ENCODE measurements at regions not wholly inside any gene's neighbourhood (a gene's known extent, or its start where the extent isn't known, plus 50 kb on each side); places are given as distances from the start of the nearest gene placed in this dataset.

DNA sequence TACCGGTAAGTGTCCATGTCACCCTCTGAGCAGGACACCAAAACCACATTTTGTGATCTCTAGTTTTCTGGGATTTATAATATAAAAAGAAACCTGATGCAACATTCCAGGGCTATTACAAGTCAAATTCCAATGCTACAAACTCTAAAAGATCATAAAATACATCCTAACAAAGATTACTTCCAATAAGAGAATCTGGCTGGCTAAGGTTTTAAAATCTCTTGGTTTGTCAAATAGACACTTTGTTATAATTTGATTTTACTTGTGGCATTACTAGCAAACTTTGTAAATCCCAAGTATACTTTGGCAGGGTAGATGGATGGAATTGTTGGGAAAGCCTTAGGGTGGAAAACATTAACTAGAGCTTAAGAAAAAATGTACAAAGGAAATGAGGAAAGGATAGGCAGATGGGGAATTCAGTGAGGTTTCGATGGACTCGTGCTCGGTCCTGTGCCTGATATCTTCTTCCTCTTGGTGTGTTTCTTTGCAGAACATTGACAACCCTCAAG is 74.0 kb upstream of the POMP start:
- H3K23me2 ChIP-seq (ENCODE audit: low read depth, low read length): no peaks in the 10 kb centered on the region
- H3K36me3 ChIP-seq (ENCODE audit: control insufficient read depth in 2 of 4, insufficient read depth in 4 of 4, low read length in 3 of 4): no peaks in the 10 kb centered on the region
- no peak for DNase-seq (ENCODE audit: low read depth in 1 of 2, low spot score in 2 of 2)
- no peak overlapping the region for H2BK5ac ChIP-seq (ENCODE audit: low read depth, low read length)
- H3K27ac ChIP-seq (ENCODE audit: low read depth, low read length): no peak overlapping the region
- H2BK120ac ChIP-seq (replicated peaks; ENCODE audit: low read depth, low read length): no peak overlapping the region
- no peak overlapping the region for H2BK15ac ChIP-seq (ENCODE audit: low read length)
- no peak overlapping the region for H2AK5ac ChIP-seq (ENCODE audit: low read depth, low read length)
- no peak overlapping the region for H2BK12ac ChIP-seq (ENCODE audit: low read depth, low read length)
- 97% methylated on average over 4 of the region's 4 CpGs; no CpG with 5 or more reads in 1 of the 2 experiments for WGBS, 2 experiments (ENCODE audit: extremely low coverage in 1 of 2, insufficient coverage in 1 of 2, insufficient read length in 1 of 2, insufficient replicate concordance in 2 of 2, low coverage in 1 of 2, low lambda C conversion rate in 2 of 2, missing lambda C conversion rate in 1 of 2)
- H3K9me3 ChIP-seq (ENCODE audit: insufficient read depth in 2 of 2, low read depth in 1 of 2, low read length in 1 of 2): no peaks in the 10 kb centered on the region
- no peak overlapping the region for H4K5ac ChIP-seq (ENCODE audit: insufficient read length, low read depth, low read length)
- FAIRE-seq: no peak
- no peak overlapping the region for H2AFZ ChIP-seq (ENCODE audit: low read length)
- no peak overlapping the region for H3K9ac ChIP-seq (replicated peaks in 1 of 4; ENCODE audit: extremely low read depth in 1 of 4, low read depth in 3 of 4, low read length in 3 of 4)
- H3K4me2 ChIP-seq (ENCODE audit: insufficient read depth in 1 of 2, low read depth in 2 of 2, low read length in 2 of 2): no peak overlapping the region
- 0 out of 2 replicates have a peak overlapping the region, but pooled peaks have one; percentile 13 for H3K18ac ChIP-seq (ENCODE audit: extremely low read depth, low read length)
- H3K27me3 ChIP-seq (replicated peaks in 1 of 4; ENCODE audit: control insufficient read depth in 3 of 4, extremely low read depth in 1 of 4, insufficient read depth in 3 of 4, low read length in 3 of 4): no peaks in the 10 kb centered on the region; a peak in 1 of 7 replicates
- POLR2A ChIA-PET (ENCODE audit: partially characterized antibody): no interaction called here
- H3K79me1 ChIP-seq (ENCODE audit: low read depth, low read length): no peaks in the 10 kb centered on the region
- no peak overlapping the region for H2BK20ac ChIP-seq (ENCODE audit: low read length)
- H3K56ac ChIP-seq (replicated peaks; ENCODE audit: insufficient read length, low read depth, low read length): no peak overlapping the region
- H3K23ac ChIP-seq (ENCODE audit: insufficient read length): no peak overlapping the region
- peaks cover 0 to 8% (median 4%) of the 10 kb centered on the region in 4 experiments; a peak in 3 of 7 replicates for H3K4me1 ChIP-seq (replicated peaks in 1 of 4; ENCODE audit: control insufficient read depth in 3 of 4, insufficient read depth in 4 of 4, low read length in 3 of 4)
- H4K8ac ChIP-seq (ENCODE audit: extremely low read depth, insufficient read depth, low read length): no peak overlapping the region
- H3K4ac ChIP-seq (replicated peaks; ENCODE audit: insufficient read length, low read depth, low read length): peak overlapping the region; percentile 17
- CTCF ChIA-PET (ENCODE audit: partially characterized antibody): no interaction called here
- no peak overlapping the region for H3K14ac ChIP-seq (ENCODE audit: insufficient read length)
- H4K20me1 ChIP-seq (replicated peaks in 1 of 2; ENCODE audit: control insufficient read depth in 1 of 2, insufficient read depth in 2 of 2, low read length in 2 of 2): no peaks in the 10 kb centered on the region
- H3K79me2 ChIP-seq (ENCODE audit: control insufficient read depth in 1 of 2, insufficient read depth in 2 of 2, low read length in 2 of 2): no peaks in the 10 kb centered on the region
- no peak overlapping the region for H4K91ac ChIP-seq (replicated peaks; ENCODE audit: insufficient read length, low read length)
- no peak overlapping the region for H3K4me3 ChIP-seq (ENCODE audit: extremely low read depth in 1 of 4, insufficient read depth in 2 of 4, low read depth in 3 of 4, low read length in 4 of 4)
- TF ChIP-seq GTF2F1 (IDR thresholded peaks at IDR 0.05; ENCODE audit: borderline replicate concordance, low read depth, low read length): no peak
- no peak for TF ChIP-seq GABPA (IDR thresholded peaks at IDR 0.05; ENCODE audit: borderline replicate concordance, insufficient read depth, low read length)
- TF ChIP-seq KDM5A (IDR thresholded peaks at IDR 0.05; ENCODE audit: low read length): no peak
